ENCODE measurements at regions not wholly inside any gene's neighbourhood (a gene's known extent, or its start where the extent isn't known, plus 50 kb on each side); places are given as distances from the start of the nearest gene placed in this dataset.

DNA sequence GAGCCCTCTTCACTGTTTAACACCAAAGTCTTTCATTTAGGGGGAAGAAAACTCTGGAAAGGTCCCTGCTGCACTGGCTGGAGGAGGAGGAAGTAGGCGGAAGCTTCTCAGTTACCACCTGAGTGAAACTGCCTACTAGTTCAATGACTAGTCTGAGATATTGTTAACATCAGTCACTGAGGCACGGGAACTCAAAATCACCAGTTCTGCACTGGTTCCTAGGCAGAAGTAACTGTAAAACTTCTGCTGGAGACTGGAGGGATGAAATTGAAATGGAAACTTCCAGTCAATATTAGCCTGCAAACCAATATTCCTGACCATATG lies 178.3 kb downstream of the SNCA start:
- TF ChIP-seq CTCF (IDR thresholded peaks at IDR 0.05) (no peak), POLR2A (IDR thresholded peaks at IDR 0.05) (no peak)

Measured in heart left ventricle (tissue), 13 donors.